GM18505 (cell line): ENCODE measurements at regions not wholly inside any gene's neighbourhood (a gene's known extent, or its start where the extent isn't known, plus 50 kb on each side); places are given as distances from the start of the nearest gene placed in this dataset.

Experiments
- ATAC-seq: cut with Tn5 transposase; IDR thresholded peaks from one replicate; pipeline ENCODE4 v1.9.1; 2021; ENCODE audit not compliant: unreplicated experiment
- POLR2A ChIP-seq: IDR thresholded peaks from 4 replicates; pipeline ENCODE4 v1.6.1; 2011; ENCODE audit warnings: borderline replicate concordance; ENCODE audit not compliant: insufficient read depth, insufficient read length; ENCODE audit errors: extremely low read depth

GRCh38 chr1:63033211-63033610 is 249.3 kb downstream of the ATG4C start:
- no peak for TF ChIP-seq POLR2A
- ATAC-seq: no peak

GRCh38 chr1:63034256-63034655 is 250.3 kb downstream of the ATG4C start:
- TF ChIP-seq POLR2A: no peak
- no peak for ATAC-seq

GRCh38 chr1:63038586-63038985 is 254.7 kb downstream of the ATG4C start:
- TF ChIP-seq POLR2A: no peak
- no peak for ATAC-seq

- TF ChIP-seq POLR2A: no peak
- ATAC-seq: no peak
Observed at GRCh38 chr1:63041660-63042059, 257.7 kb downstream of the ATG4C start.

GRCh38 chr1:63042278-63042677 is 258.3 kb downstream of the ATG4C start:
- TF ChIP-seq POLR2A: no peak
- no peak for ATAC-seq

- no peak for TF ChIP-seq POLR2A
- ATAC-seq: no peak
Observed at GRCh38 chr1:63046539-63046938, 262.6 kb downstream of the ATG4C start.

- TF ChIP-seq POLR2A: no peak
Observed at GRCh38 chr1:63049135-63049534, 265.2 kb downstream of the ATG4C start.

GRCh38 chr1:63051356-63051755 is 267.4 kb downstream of the ATG4C start:
- TF ChIP-seq POLR2A: no peak
- ATAC-seq: no peak

More at GRCh38 chr1:63049135-63049534, 265.2 kb downstream of the ATG4C start:
- no peak for ATAC-seq

GRCh38 chr1:63051886-63052285 is 268.0 kb downstream of the ATG4C start:
- TF ChIP-seq POLR2A: no peak
- no peak for ATAC-seq

- TF ChIP-seq POLR2A: no peak
- ATAC-seq: no peak
Observed at GRCh38 chr1:63054184-63054583, 268.2 kb upstream of the FOXD3 start.

- no peak for ATAC-seq
- TF ChIP-seq POLR2A: no peak
Observed at GRCh38 chr1:63063367-63063766, 259.0 kb upstream of the FOXD3 start.

GRCh38 chr1:63064135-63064534 is 258.2 kb upstream of the FOXD3 start:
- ATAC-seq: no peak
- TF ChIP-seq POLR2A: no peak

- no peak for TF ChIP-seq POLR2A
- no peak for ATAC-seq
Observed at GRCh38 chr1:63068626-63069025, 253.7 kb upstream of the FOXD3 start.

GRCh38 chr1:63069214-63069613 is 253.2 kb upstream of the FOXD3 start:
- TF ChIP-seq POLR2A: no peak

More at GRCh38 chr1:63069214-63069613, 253.2 kb upstream of the FOXD3 start:
- ATAC-seq: no peak
